HS-5 (cell line): ENCODE measurements at regions not wholly inside any gene's neighbourhood (a gene's known extent, or its start where the extent isn't known, plus 50 kb on each side); places are given as distances from the start of the nearest gene placed in this dataset.
"Not testable (repeated sequence)": the region's sequence is repeated elsewhere in the genome, so short reads cannot be mapped to it uniquely, and the experiment has no call there.

ENCODE experiments used
- DNase-seq: peaks from one replicate; pipeline ENCODE4 v3.0.0-alpha.2; 2012; ENCODE audit warnings: low read depth

DNA sequence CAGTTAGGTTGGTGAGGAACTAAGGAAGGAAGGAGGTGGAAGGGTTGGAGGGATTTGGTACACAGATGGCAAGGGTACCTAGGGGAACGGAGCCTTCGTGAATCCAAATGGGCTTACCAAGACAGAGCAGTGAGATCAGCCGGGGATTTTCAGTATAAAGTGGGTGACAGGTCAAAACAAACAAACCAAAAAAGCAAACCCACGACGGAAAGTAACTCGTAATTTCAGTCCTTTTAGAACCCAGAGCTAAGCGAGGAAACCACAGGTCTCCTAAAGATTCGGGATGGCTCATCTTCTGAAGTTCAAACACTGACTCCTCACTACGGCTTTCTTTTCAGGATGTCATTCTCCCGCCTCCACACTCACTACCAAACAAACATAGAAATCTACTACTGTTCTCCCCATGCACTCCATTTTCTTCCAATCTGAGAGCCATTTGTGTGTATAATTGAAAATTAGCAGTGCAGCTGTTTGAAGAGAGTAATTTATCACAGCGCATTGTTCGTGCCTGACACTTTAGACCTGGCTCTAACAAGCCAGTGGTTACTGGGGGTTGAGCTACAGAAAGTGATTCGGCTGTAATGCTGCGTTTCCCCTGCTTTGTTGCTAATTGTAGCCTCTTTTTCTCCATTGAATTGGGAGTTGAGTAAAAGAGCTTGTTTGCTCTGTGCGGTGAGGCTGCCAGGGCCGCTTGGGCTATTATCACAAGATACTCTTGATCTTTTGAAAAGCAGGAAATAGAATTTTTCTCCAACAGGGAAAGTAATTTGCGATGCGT is 64.7 kb upstream of the CCDC39 start:
- no peak for DNase-seq

DNA sequence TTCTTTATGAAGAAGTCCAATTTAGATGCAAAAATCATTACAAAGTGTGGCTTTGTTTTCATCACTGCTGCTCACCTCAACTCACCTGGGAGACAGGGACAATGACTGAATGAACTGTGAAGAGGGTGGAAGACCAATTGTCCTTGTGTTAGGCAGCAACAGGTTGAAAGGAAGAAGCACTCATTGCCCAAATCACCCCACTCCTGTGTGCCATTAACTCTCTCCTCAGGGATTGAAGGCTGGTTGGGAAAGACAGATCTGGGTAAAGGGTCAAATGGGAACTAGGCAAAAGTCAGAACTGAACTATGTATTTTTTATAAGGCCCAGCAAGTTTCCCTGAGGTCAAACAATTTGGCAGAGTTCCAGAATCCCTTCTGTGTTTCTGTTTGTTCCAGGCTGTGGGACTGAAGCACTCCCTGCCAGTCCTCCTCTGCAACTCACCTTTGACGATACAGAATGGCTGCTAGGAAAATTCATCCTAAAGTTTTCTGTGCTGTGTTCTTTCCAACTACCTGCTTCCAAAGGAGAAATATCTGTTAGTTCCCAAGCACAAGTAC is 68.6 kb upstream of the CCDC39 start:
- DNase-seq, result no peak

DNA sequence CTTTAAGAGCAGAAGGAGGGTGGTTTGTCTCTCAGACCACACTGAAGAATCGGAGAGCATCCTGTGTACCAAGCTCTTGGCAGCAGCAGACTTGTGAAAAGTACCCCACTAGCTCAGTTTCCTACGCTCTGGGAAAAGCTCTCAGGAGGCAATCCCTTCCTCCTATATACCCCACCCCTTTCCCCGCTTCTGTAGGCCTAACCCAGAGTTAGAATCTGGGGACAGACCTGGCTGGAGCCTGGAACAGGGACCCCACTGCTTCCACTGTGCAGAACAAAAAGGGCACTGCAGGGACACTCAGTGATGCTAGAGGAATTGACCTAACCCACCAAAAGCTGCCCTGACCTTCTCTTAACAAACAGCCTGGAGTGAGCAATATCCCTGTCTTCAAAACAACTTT is 70.0 kb upstream of the CCDC39 start:
- DNase-seq, result no peak

DNA sequence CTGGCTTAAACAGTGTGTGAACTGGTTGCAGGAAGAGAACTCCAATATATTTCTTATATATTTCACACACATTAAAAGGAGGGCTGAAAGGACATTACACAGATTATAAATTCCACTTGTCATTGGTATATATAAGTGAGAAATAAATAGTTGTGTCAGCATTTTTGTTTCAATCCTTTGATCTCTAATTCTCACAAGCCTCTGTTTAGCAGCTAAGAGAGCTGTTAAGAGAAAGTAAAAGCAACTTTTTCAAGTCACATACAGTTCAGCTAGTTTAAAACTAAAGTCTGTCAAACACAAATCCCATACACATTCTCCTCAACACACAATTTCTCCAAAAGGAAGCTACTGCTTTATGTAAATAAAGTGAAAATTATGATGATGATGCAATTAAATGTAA is 70.5 kb upstream of the CCDC39 start:
- no peak for DNase-seq

DNA sequence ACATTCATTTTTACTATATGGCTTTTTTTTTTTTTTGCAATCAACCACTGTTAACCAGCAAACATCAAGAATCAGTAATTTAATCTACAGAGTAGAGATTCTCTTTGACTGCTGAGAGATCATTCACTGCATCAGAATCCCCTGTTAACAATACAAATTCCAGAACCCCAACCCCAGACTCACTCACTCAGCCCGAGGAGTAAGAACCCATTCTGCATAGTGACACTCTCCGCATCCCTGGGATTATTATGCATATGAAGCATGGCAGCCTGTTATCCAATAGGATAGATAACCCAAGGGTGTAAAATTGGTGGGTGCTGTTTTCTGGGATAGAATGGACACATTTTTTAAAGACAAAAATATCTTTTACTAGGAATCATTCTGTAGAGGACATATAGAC is 76.3 kb upstream of the CCDC39 start:
- DNase-seq, result no peak

DNA sequence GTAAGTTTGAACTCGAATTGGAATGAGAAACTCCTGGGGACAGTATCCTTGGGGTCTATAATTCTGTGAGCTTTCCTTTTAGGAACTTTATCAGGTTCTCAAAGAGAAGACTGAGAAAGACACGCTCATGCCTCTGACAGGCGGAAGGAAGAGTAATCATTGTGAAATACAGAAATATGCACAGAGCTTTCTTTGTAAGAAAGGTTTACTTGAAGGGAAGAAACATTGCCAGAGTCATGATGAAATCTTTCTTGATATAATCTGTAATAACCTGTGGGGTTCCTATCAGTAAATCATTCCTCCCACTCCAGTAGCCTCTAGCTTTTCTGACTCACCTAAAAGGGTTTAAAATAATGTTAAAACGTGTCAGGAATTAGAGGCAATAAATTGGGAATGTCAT is 83.6 kb upstream of the CCDC39 start:
- DNase-seq, result no peak

DNA sequence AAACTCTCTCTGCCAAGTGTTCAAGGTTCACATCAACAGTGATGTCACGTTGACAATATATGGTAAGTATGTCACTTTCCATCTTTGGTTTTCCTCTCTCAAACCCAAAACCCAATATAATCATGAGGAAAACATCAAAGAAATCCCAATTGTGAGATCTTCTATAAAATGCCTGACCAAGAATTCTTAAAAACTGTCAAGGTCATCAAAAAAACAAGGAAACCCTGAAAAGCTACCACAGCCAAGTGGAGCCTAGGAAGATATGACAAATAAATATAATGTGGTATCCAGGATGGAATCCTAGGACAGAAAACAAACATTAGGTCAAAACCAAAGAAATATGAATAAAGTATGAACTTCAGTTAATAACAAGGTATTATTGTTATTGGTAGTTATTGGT is 85.2 kb upstream of the CCDC39 start:
- DNase-seq, result no peak

DNA sequence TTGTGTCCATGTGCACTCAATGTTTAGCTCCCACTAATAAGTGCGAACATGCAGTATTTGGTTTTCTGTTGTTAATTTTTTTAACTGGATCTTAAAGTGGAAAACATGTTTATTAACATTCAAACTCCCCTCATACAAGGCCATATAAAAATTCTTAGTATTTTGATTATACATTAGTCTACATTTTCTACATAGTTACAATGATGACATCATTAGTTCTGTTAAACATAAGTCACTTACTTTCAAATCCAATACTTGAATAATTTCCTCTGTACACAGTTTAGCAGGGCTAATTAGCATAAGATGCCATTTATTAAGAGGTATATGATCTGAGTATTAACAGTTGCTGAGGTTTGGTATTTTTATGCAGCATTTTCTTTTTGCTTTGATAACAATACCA is 91.3 kb upstream of the CCDC39 start:
- no peak for DNase-seq

DNA sequence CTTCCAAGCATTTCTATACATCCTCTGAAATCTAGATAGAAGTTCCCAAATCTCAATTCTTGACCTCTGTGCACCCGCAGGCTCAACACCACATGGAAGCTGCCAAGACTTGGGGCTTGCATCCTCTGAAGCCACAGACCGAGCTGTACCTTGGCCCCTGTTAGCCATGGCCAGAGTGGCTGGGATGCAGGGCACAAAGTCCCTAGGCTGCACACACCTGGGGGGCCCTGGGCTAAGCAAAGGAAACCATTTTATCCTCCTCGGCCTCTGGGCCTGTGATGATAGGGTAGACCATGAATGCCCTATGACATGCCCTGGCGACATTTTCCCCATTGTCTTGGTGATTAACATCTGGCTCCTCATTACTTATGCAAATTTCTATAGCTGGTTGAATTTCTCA is 97.1 kb upstream of the CCDC39 start:
- no peak for DNase-seq

DNA sequence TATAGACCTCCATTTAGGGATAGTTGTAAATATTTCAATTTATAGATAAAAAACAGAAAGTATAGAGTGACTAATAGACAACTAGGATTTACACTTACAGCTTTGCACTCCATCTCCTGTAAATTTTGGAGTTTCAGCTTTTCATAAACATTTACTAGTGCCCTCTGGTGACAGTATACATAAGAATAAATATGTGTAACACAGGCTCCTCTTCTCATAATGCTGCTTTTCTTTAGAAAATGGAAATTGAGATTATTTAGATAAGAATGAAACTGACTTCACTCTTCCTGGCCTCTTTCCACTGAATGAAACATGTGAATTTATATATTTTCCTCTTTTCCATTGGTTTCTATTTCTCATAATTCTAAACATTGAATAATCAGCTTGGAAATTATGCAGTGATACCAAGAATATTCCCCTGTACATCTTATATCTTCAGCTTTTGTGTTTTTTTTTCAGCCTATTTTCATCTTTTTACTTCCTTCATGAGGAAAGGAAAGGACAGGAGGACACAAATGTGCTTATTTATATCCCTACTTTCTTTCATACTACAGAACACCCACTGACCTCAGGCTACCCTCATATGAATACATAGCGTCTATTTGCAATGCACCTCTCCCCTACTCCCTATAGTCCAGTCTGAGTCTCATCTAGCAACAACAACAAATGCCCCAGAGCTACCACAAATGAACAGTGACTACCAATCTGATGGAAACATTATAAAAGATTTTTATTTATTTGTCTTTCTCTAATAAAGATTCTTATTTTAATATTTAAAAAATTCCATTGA is 103.1 kb upstream of the CCDC39 start:
- no peak for DNase-seq

DNA sequence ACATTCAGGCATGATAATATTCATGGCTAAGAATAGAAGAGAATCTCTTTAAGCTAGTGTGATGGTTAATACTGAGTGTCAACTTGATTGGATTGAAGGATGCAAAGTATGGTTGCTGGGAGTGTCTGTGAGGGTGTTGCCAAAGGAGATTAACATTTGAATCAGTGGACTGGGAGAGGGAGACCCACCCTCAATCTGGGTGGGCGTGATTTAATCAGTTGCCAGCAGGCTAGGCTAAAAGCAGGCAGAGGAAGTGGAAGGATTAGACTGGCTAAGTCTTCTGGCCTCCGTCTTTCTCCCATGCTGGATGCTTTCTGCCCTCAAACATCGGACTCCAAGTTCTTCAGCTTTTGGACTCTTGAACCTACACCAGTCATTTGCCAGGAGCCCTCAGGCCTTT is 106.9 kb upstream of the CCDC39 start:
- not testable (repeated sequence) for DNase-seq

DNA sequence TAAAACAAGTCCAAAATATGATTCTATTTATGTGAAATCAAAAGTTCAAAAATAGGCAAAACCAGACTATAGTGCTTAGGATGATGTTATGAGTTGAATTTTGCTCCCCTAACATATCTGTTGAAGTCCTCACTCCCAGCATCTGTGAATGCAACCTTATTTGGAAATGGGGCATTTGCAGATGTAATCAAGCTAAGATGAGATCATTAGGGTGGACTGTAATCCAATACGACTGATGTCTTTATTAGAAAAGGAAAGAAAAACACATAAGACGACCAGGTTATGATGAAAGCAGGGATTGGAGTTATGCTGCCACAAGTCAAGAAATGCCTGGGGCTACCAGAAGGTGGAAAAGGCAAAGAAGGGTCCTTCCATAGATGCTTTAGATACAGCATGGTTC is 110.5 kb upstream of the CCDC39 start:
- no peak for DNase-seq

DNA sequence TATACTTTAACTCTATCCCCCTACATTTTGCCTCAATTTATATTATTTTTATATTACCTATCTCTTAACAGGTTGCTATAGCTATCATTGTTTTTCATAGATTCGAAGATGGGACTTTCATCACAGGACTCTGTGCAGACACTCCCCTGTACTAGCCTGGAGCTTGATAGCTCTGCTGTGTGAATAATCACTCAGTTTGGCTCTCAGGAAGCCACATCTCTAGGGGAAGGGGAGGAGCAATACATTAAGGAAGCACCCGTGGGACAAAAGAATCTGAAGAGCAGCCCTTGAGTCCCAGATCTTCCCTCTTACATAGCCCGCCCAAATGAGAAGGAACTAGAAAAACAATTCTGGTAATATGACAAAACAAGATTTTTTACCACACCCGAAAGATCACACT is 114.3 kb upstream of the FXR1 start:
- DNase-seq, result no peak

DNA sequence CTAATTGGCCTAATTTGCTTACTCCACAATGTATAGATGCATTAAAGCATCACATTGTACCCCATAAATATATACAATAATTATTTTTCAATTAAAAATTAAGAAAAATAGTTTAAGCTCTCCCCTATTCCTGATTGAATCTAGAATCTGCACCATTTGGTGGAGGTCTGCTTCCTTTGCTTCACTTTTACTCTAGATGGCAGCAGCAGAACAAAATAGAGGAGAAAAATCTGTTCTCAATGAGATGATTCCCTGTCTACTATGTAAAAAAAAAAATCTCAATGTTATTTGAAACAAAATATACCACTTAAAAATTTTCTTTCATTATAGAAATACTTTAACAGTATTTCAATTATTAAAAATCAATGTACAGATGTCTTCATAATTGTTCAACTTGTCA is 109.6 kb upstream of the FXR1 start:
- peak; percentile 4 for DNase-seq

DNA sequence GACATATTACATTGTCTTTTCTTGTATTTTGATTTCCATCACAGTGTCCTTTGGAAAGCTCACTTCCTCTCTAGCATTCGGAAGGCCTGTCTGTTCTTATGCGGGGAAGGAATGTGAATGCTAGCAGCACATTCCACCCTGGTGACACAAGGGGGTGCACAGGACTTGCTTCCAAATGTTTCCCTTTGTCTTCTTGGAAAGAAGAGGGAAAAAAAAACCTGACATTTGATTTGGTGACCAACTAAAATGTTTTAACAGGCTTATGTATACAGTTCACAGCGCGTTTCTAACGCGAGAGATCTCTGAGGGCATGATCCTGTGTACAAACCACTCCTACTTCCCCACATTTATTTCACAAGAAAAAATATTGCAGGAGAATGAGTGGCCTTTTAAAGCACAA is 107.6 kb upstream of the FXR1 start:
- DNase-seq, result peak; percentile 16

DNA sequence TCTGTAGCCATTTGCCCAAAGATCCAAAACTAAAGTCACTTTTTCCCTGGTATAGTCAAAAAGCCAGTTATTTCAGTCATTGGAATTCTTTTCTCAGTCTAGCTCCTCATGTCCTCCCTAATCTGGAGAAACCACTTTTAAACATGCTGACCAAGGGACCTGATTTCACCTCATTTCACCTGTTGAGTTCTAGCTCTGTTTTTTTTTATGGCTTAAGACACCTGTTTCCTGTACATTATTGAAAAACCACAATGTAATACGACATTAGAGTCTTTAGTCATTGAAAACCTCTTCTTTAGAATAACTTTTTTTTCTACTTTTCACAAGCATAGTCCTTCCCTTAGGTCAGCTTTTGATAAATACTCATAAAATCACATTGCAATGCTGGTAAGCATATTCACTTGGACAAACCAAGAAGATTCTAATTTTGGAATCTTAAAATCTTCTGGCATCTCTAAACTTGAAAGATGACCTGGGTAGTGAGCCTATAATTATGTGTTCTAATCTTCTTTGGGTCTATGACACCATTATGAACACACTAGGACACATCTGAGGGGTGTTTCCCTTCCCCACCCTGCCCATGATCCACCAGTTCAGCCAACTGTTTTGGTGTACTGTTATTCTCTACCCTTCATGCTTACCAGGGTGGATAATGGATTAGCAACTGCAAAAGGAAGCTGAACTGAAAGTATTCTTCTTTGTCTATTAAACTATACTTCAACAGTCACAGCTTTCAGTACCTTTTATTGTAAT is 103.5 kb upstream of the FXR1 start:
- no peak for DNase-seq

DNA sequence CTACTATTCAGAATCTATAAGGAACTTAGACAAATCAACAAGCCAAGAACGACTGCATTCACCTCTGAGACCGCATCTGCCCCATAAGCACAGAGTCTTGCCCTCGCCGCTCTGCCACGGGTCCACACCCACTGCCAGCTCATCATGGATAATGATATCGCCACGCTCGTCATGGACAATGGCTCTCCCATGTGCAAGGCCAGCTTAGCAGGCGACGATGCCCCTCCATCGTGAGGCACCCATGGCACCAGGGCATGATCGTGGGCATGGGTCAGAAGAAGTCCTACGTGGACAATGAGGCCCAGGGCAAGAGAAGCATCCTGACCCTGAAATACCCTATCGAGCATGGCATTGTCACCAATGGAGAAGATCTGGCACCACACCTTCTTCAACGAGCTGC is 92.1 kb upstream of the FXR1 start:
- no peak for DNase-seq

DNA sequence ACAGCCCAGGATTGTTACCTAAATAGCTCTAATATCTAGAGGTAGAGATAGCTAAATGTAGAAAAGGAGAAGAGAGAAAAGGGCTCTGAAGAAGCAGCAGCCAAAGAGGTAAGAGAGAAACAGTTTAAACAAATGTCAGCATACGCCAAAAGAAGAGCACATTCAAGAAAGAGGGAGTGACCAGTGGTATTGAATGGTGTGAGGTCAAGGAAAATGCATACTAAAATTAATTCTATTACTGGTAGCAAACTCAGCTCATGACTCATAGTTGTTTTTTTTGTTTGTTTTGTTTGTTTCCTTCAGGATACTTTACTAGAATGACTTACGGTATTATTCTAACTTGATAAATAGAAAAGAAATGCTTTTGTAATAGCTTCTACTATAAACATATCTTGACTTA is 86.5 kb upstream of the FXR1 start:
- DNase-seq, result no peak

DNA sequence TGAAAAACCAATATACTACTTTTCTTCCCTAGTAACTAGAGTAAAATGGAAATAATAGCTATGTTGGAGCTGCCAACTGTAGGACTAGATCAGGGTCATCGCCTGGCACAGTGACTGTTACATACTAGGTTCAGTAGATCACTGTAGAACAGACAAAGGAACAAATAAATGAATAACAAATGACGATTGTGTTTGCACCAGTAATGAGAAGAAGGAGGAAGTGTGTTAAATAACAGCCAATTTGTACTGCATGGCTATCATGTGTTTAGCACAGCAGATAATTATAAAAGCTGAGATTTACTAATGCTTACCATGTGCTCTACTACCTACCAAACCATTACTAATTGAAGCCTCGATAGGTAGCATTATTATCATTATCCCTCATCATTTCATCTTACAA is 85.3 kb upstream of the FXR1 start:
- no peak for DNase-seq

DNA sequence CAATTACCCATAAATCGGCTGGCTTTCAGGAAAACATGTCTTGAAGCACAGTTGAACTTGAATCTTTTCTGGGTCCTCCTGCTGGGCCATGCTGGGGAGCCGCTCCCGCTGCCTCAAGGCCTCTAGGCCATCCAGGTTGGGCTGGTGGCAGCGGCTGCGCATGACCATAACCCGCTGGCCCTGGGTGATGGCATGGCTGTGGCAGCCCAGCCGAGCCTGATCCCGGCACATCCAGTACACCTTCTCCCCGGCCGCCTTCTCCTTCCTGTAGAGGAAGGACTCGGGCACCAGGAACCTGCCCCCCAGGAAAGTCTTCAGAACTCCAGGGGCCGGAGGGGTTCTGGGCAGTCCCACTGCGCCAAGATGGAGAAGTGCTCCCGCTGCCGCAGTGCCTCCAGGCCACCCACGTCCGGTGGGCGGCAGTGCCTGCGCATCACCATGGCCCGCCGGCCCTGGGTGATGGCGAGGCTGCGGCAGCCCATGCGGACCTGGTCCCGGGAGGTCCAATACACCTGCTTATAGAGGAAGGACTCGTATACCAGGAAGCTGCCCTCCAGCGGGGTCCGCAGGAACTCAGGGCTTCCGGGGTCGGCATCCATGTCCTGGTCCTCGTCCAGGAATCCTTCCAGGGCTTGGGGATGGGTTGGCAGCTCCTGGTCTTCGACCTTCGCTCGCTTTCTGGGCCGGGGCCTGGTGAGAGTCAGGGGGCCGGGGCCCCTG is 84.3 kb upstream of the FXR1 start:
- DNase-seq, result no peak

DNA sequence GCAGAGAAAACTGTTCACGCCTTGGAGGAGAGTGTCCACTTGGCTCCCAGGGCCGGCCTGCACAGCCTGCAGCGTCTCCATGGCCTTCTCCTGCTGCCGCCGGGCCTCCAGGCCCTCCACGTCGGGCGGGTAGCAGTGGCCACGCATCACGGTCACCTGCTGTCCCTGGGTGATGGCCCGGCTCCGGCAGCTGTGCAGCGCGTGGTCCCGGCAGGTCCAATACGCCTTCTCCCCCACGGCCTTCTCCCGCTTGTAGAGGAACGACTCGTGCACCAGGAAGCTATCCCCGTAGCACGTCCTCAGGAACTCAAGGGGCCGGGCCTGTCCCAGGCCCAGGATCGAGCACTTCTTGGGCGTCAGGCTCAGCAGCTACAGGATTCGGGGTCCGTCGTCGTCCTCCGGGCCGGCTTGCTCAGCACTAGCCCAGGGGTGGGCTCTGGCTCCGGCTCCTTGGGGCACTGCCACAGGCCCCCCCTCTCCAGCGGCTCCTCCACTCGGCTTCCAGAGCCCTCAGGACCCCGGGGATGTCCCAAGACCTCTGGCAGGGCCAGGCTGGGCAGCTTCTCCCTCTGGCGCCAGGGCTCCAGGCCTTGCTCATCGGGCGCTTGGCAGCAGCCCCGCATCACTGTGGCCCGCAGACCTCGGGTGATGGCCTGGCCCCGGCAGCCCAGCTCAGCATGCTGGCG is 83.6 kb upstream of the FXR1 start:
- no peak for DNase-seq
